ENCODE measurements at regions not wholly inside any gene's neighbourhood (a gene's known extent, or its start where the extent isn't known, plus 50 kb on each side); places are given as distances from the start of the nearest gene placed in this dataset.

DNA sequence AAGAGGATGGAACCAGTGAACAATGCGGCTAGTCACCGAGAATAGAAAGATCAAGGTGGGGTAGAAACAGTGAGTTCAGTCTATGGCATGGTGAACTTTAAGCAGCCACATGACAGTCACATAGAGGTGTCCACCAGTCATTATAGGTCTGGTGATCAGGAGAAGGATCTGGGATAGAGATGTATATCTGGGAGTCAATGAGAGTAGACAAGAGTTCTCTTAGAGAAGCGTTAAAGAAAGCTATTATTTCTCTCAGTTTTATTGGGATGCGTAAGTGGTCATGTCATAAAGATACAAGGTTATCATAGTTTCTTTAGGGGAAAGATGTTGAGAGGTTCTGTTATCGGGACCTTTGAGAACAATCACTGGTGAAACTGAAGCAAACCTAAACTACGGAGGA is 136.1 kb upstream of the SLC38A2 start:
- TF ChIP-seq, protein P1, sequence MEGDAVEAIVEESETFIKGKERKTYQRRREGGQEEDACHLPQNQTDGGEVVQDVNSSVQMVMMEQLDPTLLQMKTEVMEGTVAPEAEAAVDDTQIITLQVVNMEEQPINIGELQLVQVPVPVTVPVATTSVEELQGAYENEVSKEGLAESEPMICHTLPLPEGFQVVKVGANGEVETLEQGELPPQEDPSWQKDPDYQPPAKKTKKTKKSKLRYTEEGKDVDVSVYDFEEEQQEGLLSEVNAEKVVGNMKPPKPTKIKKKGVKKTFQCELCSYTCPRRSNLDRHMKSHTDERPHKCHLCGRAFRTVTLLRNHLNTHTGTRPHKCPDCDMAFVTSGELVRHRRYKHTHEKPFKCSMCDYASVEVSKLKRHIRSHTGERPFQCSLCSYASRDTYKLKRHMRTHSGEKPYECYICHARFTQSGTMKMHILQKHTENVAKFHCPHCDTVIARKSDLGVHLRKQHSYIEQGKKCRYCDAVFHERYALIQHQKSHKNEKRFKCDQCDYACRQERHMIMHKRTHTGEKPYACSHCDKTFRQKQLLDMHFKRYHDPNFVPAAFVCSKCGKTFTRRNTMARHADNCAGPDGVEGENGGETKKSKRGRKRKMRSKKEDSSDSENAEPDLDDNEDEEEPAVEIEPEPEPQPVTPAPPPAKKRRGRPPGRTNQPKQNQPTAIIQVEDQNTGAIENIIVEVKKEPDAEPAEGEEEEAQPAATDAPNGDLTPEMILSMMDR (IDR thresholded peaks at IDR 0.05), result no peak
- TF ChIP-seq POLR2A (IDR thresholded peaks at IDR 0.05), result no peak

All from right lobe of liver (tissue), 4 donors.